Osteocyte (in vitro differentiated cells): ENCODE measurements at regions not wholly inside any gene's neighbourhood (a gene's known extent, or its start where the extent isn't known, plus 50 kb on each side); places are given as distances from the start of the nearest gene placed in this dataset.

Experiments
- DNase-seq: peaks from one replicate; pipeline ENCODE4 v3.0.0; 2021; ENCODE audit warnings: mixed read lengths; ENCODE audit not compliant: unreplicated experiment; ENCODE audit errors: extremely low spot score
- H3K27ac Mint-ChIP-seq: one replicate; pipeline ENCODE4 v1.8.0; 2021; ENCODE audit warnings: mild to moderate bottlenecking, mixed read lengths; ENCODE audit not compliant: unreplicated experiment
- H3K27me3 Mint-ChIP-seq: one replicate; pipeline ENCODE4 v1.8.0; 2021; ENCODE audit warnings: mixed read lengths; ENCODE audit not compliant: unreplicated experiment
- H3K36me3 Mint-ChIP-seq: one replicate; pipeline ENCODE4 v1.8.0; 2021; ENCODE audit warnings: mixed read lengths; ENCODE audit not compliant: unreplicated experiment
- H3K4me1 Mint-ChIP-seq: one replicate; pipeline ENCODE4 v1.8.0; 2021; ENCODE audit warnings: mixed read lengths; ENCODE audit not compliant: unreplicated experiment
- H3K4me3 Mint-ChIP-seq: one replicate; pipeline ENCODE4 v1.8.0; 2021; ENCODE audit warnings: mild to moderate bottlenecking, moderate library complexity, mixed read lengths; ENCODE audit not compliant: unreplicated experiment
- H3K9me3 Mint-ChIP-seq: one replicate; pipeline ENCODE4 v1.8.0; 2021; ENCODE audit warnings: mixed read lengths; ENCODE audit not compliant: unreplicated experiment
- TF ChIP-seq, protein P1 (sequence below): fragments of 200-600 bp; sonication (generic); IDR thresholded peaks from 2 replicates; pipeline ENCODE4 v1.5.0; 2021; ENCODE audit warnings: antibody characterized with exemption, mild to moderate bottlenecking, moderate library complexity

DNA sequence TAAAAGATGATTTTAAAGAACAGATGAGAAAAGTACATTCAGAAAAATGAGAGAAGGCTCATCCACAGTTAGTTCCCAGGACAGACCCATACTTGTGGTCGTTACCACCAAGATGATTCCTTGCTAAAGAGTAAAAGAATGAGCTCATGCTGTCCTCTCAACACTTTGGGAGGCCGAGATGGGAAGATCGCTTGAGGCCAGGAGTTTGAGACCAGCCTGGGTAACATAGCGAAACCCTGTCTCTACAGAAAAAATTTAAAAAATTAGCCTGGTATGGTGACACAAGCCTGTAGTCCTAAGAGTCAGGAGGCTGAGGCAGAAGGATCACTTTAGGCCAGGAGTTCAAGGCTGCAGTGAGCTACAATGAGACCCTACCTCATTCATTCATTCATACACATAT lies 60.7 kb upstream of the CNEP1R1 start:
- Mint-ChIP-seq H3K27me3 (peaks cover 34% of the 10 kb centered on the region), H3K4me3 (no peak overlapping the region), H3K9me3 (no peaks in the 10 kb centered on the region), H3K27ac (no peak overlapping the region), H3K4me1 (peaks cover 24% of the 10 kb centered on the region), H3K36me3 (no peaks in the 10 kb centered on the region)
- TF ChIP-seq, protein P1, sequence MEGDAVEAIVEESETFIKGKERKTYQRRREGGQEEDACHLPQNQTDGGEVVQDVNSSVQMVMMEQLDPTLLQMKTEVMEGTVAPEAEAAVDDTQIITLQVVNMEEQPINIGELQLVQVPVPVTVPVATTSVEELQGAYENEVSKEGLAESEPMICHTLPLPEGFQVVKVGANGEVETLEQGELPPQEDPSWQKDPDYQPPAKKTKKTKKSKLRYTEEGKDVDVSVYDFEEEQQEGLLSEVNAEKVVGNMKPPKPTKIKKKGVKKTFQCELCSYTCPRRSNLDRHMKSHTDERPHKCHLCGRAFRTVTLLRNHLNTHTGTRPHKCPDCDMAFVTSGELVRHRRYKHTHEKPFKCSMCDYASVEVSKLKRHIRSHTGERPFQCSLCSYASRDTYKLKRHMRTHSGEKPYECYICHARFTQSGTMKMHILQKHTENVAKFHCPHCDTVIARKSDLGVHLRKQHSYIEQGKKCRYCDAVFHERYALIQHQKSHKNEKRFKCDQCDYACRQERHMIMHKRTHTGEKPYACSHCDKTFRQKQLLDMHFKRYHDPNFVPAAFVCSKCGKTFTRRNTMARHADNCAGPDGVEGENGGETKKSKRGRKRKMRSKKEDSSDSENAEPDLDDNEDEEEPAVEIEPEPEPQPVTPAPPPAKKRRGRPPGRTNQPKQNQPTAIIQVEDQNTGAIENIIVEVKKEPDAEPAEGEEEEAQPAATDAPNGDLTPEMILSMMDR, result no peak
- DNase-seq, result no peak

DNA sequence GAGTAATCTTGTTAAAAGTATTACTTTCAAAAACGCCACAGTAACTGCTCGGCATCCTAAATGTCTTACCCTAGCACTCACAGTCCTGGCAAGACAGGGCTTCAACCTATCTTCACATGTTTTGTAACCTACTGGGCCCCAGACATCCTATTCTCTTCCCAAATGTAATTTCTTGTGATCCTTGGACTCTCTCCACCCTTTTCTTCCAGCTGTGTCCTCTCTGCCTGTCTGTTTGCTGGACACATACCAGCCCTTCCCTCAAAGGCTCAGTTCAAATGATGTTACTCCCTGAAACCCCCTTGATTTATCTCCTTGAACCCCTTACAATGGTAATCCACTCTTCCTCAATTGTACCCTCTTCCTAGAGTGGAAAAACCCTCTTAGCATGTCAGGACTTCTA lies 60.1 kb upstream of the CNEP1R1 start:
- Mint-ChIP-seq H3K9me3 (no peaks in the 10 kb centered on the region), H3K4me1 (peaks cover 18% of the 10 kb centered on the region), H3K36me3 (no peaks in the 10 kb centered on the region), H3K27ac (no peak overlapping the region), H3K27me3 (peaks cover 39% of the 10 kb centered on the region), H3K4me3 (no peak overlapping the region)
- DNase-seq, result no peak
- TF ChIP-seq, protein P1, result no peak

DNA sequence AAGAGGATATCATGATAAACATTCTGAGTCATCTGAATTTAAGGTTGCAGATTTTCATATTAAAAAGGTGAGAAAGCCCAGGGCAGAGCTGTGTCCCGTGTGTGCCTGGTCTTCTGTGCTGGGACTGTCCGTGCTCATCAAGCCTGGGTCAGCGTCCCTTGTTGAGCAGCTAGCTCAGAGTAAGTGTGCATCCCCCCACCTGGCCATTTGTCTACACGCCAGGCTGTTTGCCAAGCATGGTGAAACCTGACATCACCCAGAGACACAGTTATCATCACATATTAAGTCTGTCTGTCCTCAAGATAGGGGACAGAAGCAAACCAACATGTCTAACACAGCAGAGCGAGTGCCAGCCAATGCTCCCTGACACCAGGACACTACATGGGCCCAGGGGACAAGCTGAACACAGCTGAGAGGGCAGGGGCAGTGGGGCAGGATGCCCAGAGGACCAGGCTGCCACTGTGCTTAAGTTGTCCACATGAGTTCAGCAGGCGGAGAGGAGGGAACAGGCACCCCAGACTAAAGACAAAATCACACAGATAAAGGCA lies 57.9 kb upstream of the CNEP1R1 start:
- Mint-ChIP-seq H3K4me1 (peaks cover 3% of the 10 kb centered on the region), H3K27me3 (peaks cover 49% of the 10 kb centered on the region), H3K4me3 (no peak overlapping the region), H3K9me3 (no peaks in the 10 kb centered on the region), H3K27ac (no peak overlapping the region), H3K36me3 (no peaks in the 10 kb centered on the region)
- TF ChIP-seq, protein P1, result no peak
- DNase-seq, result no peak

DNA sequence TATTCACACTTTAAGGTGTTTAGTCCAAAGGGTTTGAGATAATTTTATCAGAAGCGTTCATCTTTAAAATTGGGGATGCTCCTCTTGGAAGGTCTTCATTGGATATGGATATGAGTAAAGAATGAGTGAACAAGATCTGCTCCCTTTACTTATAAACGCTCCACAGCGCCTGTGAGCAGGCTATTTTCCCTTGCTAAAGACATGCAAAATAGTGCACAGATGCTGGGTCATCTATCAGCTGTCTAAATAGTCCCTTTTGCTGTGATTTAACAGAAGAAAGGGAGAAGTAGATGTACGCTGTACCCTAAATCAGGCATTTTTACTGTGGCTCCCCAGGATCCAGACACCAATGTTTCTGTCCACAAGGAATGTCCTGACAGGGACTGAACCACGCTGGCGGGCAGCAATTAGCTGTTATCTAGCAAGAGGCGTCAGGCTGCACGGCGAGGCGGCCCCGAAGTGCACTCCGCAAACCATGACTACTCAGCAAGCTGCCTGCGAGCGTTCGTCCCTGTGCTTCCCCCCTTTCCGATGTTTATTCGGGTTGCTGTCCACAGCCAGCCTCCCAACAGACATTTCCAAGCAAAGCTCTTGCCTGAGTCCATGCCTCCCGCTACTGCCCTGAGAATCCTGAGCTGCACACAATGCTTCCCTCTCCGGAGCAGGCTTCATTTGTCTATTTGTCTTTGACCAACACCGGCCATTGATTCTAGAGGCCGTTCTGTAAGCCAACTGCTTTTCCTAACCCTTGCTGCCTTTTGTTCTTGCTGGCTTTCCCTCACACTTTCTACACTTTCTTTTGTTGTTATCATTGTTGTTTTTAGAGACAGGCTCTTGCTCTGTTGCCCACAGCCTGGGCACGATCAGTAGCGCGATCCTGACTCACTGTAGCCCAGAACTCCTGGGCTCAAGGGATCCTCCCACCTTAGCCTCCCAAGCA lies 55.7 kb upstream of the CNEP1R1 start:
- H3K4me1 Mint-ChIP-seq, result no peaks in the 10 kb centered on the region
- no peak overlapping the region for H3K4me3 Mint-ChIP-seq
- no peak for DNase-seq
- no peaks in the 10 kb centered on the region for H3K9me3 Mint-ChIP-seq
- peaks cover 48% of the 10 kb centered on the region for H3K27me3 Mint-ChIP-seq
- TF ChIP-seq, protein P1, result no peak
- H3K27ac Mint-ChIP-seq, result no peak overlapping the region
- H3K36me3 Mint-ChIP-seq, result no peaks in the 10 kb centered on the region

DNA sequence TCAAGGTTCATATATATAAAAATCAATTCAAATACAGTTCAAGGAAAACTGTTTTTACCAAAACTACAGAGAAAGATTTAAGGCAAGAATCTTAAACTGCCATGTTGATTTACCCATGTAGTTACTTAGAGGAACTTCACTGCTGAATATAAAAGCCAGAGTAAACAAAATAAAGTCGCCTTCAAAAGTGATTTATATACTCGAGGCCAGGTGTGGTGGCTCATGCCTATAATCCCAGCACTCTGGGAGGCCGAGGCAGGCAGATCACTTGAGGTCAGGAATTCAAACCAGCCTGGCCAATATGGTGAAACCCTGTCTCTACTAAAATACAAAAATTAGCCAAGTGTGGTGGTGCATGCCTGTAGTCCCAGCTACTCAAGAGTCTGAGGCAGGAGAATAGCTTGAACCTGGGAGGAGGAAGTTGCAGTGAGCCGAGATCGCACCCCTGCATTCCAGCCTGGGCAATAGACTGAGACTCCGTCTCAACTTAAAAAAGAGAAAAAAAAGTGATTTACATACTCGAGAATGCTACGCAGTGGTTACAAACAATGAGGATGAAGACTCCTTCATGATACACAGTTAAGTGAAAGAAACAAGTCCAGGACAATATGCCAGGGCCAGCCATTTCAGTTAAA lies 54.1 kb upstream of the CNEP1R1 start:
- H3K9me3 Mint-ChIP-seq, result no peaks in the 10 kb centered on the region
- H3K27ac Mint-ChIP-seq, result no peak overlapping the region
- TF ChIP-seq, protein P1, result no peak
- no peak overlapping the region for H3K4me3 Mint-ChIP-seq
- peaks cover 55% of the 10 kb centered on the region for H3K27me3 Mint-ChIP-seq
- no peak for DNase-seq
- no peaks in the 10 kb centered on the region for H3K4me1 Mint-ChIP-seq
- H3K36me3 Mint-ChIP-seq, result no peaks in the 10 kb centered on the region
